ENCODE measurements at regions not wholly inside any gene's neighbourhood (a gene's known extent, or its start where the extent isn't known, plus 50 kb on each side); places are given as distances from the start of the nearest gene placed in this dataset.

DNA sequence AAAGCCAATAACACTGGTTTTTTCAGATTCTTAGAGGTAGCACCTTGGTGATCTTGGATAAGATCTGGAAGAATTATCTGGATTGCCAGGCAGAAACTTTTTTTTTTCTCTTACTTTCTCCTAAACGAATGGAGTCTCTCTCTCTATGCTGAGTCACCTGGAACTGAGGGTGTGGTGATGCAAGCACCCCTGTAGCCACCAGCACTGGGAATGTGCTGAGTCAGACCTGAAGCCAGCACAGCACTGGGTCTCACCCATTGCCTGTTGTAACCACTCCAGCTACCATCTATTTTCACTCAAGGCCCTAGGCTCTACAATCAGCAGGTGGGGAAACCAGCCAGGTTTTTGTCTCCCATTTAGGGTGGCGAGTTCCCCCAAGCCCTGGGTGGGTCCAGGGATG lies 923.8 kb downstream of the RAPGEF2 start:
- Histone ChIP-seq H3K27ac (peak overlapping the region; percentile 61 to 87), H3K4me2 (peak overlapping the region; percentile 39; the same call in 2 of the 3 replicates), H3K9me3 (no peaks in the 10 kb centered on the region), H3K4me1 (peaks cover 12% of the 10 kb centered on the region), H3K4me3 (no peak overlapping the region)
- peak; percentile 3 to 80 for DNase-seq (ENCODE audit: low read depth in 1 of 2, low spot score in 1 of 2)
- ChIA-PET CTCF (interaction anchor here (1.0 kb wide), 1 partner anchor 80 kb away, joined by 3 read pairs; no protein-coding TSS in a partner anchor), POLR2A (no interaction called here)
- no peak for FAIRE-seq
- TF ChIP-seq FOSL2 (IDR thresholded peaks at IDR 0.05): no peak
- peak; percentile 64; the same call in 1 of the 2 replicates for TF ChIP-seq FOSL2 (CRISPR knock-in tag; IDR thresholded peaks at IDR 0.05)
- TF ChIP-seq, protein P1, sequence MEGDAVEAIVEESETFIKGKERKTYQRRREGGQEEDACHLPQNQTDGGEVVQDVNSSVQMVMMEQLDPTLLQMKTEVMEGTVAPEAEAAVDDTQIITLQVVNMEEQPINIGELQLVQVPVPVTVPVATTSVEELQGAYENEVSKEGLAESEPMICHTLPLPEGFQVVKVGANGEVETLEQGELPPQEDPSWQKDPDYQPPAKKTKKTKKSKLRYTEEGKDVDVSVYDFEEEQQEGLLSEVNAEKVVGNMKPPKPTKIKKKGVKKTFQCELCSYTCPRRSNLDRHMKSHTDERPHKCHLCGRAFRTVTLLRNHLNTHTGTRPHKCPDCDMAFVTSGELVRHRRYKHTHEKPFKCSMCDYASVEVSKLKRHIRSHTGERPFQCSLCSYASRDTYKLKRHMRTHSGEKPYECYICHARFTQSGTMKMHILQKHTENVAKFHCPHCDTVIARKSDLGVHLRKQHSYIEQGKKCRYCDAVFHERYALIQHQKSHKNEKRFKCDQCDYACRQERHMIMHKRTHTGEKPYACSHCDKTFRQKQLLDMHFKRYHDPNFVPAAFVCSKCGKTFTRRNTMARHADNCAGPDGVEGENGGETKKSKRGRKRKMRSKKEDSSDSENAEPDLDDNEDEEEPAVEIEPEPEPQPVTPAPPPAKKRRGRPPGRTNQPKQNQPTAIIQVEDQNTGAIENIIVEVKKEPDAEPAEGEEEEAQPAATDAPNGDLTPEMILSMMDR (IDR thresholded peaks at IDR 0.05): no peak
- TF ChIP-seq MAFK (IDR thresholded peaks at IDR 0.05; ENCODE audit: partially characterized antibody): peak; percentile 98
- peak; percentile 68 for TF ChIP-seq NFE2L2 (conservative IDR thresholded peaks at IDR 0.05; ENCODE audit: low read length)
- peak; percentile 51 to 83; a peak in 3 of 4 replicates for TF ChIP-seq CEBPB (IDR thresholded peaks at IDR 0.05)
- no peak for TF ChIP-seq RAD21 (conservative IDR thresholded peaks at IDR 0.05 in 1 of 2, IDR thresholded peaks at IDR 0.05 in 1 of 2)
- no peak for TF ChIP-seq RFX5 (IDR thresholded peaks at IDR 0.05)
- no peak for TF ChIP-seq KDM1A (IDR thresholded peaks at IDR 0.05; ENCODE audit: low read depth)
- 33% methylated on average over 2 of the region's 2 CpGs for WGBS (ENCODE audit: missing lambda C conversion rate)
- peak; percentile 87 to 91 for ATAC-seq

DNA sequence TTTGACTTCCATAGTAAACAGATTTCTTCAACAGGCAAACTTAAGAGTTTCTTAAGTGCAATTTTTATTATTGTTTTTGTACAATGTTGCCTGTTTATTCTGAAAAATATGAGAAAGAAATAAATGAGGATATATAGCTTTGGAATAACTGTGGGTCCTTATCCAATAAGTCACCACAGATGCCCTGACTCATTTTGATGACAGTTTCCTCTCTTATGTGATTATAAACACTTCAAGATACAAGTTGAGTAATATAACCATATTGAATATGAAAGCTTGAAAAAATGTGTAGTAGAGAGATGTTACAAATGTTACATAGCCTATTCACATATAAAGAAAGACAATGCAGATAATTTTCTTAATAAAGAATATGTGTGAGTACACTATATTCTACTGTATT lies 931.6 kb downstream of the RAPGEF2 start:
- H3K4me3 ChIP-seq: no peak overlapping the region
- no peak for FAIRE-seq
- no peak overlapping the region for H3K4me2 ChIP-seq
- no peak for ATAC-seq
- no peak for DNase-seq (ENCODE audit: low read depth in 1 of 2, low spot score in 1 of 2)
- H3K27ac ChIP-seq: no peak overlapping the region
- CTCF ChIA-PET: no interaction called here
- POLR2A ChIA-PET: no interaction called here
- H3K4me1 ChIP-seq: peaks cover 4% of the 10 kb centered on the region; the same call in 1 of the 3 replicates
- TF ChIP-seq CHD4 (IDR thresholded peaks at IDR 0.05; ENCODE audit: borderline replicate concordance) (no peak), SREBF2 (IDR thresholded peaks at IDR 0.05) (no peak), NFE2L2 (conservative IDR thresholded peaks at IDR 0.05; ENCODE audit: low read length) (no peak), EP300 (IDR thresholded peaks at IDR 0.05) (no peak), MYC (IDR thresholded peaks at IDR 0.05; ENCODE audit: borderline replicate concordance, low read length) (no peak), HOXB13 (CRISPR knock-in tag; IDR thresholded peaks at IDR 0.05; ENCODE audit: low read depth) (no peak), RCOR1 (IDR thresholded peaks at IDR 0.05; ENCODE audit: low read depth, low read length) (no peak), MAZ (IDR thresholded peaks at IDR 0.05; ENCODE audit: borderline replicate concordance, low read depth, low read length) (no peak), EHF (CRISPR knock-in tag; IDR thresholded peaks at IDR 0.05) (no peak), ZNF302 (CRISPR knock-in tag; IDR thresholded peaks at IDR 0.05) (no peak), RARB (CRISPR knock-in tag; IDR thresholded peaks at IDR 0.05) (no peak), ESRRA (IDR thresholded peaks at IDR 0.05; ENCODE audit: borderline replicate concordance, low read length) (no peak)
- TF ChIP-seq, protein P1 (IDR thresholded peaks at IDR 0.05): no peak
- TF ChIP-seq, protein P2, sequence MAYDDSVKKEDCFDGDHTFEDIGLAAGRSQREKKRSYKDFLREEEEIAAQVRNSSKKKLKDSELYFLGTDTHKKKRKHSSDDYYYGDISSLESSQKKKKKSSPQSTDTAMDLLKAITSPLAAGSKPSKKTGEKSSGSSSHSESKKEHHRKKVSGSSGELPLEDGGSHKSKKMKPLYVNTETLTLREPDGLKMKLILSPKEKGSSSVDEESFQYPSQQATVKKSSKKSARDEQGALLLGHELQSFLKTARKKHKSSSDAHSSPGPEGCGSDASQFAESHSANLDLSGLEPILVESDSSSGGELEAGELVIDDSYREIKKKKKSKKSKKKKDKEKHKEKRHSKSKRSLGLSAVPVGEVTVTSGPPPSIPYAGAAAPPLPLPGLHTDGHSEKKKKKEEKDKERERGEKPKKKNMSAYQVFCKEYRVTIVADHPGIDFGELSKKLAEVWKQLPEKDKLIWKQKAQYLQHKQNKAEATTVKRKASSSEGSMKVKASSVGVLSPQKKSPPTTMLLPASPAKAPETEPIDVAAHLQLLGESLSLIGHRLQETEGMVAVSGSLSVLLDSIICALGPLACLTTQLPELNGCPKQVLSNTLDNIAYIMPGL (CRISPR knock-in tag; IDR thresholded peaks at IDR 0.05; ENCODE audit: borderline replicate concordance): no peak
- TF ChIP-seq, protein P3, sequence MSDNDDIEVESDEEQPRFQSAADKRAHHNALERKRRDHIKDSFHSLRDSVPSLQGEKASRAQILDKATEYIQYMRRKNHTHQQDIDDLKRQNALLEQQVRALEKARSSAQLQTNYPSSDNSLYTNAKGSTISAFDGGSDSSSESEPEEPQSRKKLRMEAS (IDR thresholded peaks at IDR 0.05): no peak
- TF ChIP-seq, protein P4, sequence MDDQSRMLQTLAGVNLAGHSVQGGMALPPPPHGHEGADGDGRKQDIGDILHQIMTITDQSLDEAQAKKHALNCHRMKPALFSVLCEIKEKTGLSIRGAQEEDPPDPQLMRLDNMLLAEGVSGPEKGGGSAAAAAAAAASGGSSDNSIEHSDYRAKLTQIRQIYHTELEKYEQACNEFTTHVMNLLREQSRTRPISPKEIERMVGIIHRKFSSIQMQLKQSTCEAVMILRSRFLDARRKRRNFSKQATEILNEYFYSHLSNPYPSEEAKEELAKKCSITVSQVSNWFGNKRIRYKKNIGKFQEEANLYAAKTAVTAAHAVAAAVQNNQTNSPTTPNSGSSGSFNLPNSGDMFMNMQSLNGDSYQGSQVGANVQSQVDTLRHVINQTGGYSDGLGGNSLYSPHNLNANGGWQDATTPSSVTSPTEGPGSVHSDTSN (IDR thresholded peaks at IDR 0.05): no peak
- TF ChIP-seq, protein P5, sequence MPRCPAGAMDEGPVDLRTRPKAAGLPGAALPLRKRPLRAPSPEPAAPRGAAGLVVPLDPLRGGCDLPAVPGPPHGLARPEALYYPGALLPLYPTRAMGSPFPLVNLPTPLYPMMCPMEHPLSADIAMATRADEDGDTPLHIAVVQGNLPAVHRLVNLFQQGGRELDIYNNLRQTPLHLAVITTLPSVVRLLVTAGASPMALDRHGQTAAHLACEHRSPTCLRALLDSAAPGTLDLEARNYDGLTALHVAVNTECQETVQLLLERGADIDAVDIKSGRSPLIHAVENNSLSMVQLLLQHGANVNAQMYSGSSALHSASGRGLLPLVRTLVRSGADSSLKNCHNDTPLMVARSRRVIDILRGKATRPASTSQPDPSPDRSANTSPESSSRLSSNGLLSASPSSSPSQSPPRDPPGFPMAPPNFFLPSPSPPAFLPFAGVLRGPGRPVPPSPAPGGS (IDR thresholded peaks at IDR 0.05): no peak
- no peaks in the 10 kb centered on the region for H3K9me3 ChIP-seq
